ENCODE measurements at regions not wholly inside any gene's neighbourhood (a gene's known extent, or its start where the extent isn't known, plus 50 kb on each side); places are given as distances from the start of the nearest gene placed in this dataset.
A peak's percentile ranks its signal among the peaks of the same experiment; 100 is the strongest.
"Not testable (repeated sequence)": the region's sequence is repeated elsewhere in the genome, so short reads cannot be mapped to it uniquely, and the experiment has no call there.

GRCh38 chrX:9349572-9350494, 115.0 kb upstream of the TBL1X start:
- DNase-seq: no peak

GRCh38 chrX:9351126-9351525, 113.7 kb upstream of the TBL1X start:
- no peak for DNase-seq

GRCh38 chrX:9352243-9352642, 112.6 kb upstream of the TBL1X start:
- DNase-seq: no peak

GRCh38 chrX:9352694-9353411, 112.0 kb upstream of the TBL1X start:
- no peak for DNase-seq

- no peak for DNase-seq
These were observed 109.9 kb upstream of the TBL1X start for GRCh38 chrX:9354918-9355317.

- DNase-seq: no peak
These were observed 109.1 kb upstream of the TBL1X start for GRCh38 chrX:9355739-9356138.

GRCh38 chrX:9356846-9357245, 108.0 kb upstream of the TBL1X start:
- DNase-seq: no peak

- peak; percentile 4 for DNase-seq
These were observed 107.2 kb upstream of the TBL1X start for GRCh38 chrX:9357518-9358114.

- DNase-seq: no peak
These were observed 102.4 kb upstream of the TBL1X start for GRCh38 chrX:9362363-9362928.

- no peak for DNase-seq
These were observed 97.4 kb upstream of the TBL1X start for GRCh38 chrX:9367421-9367820.

GRCh38 chrX:9368262-9368661, 96.6 kb upstream of the TBL1X start:
- DNase-seq: no peak

GRCh38 chrX:9369802-9370291, 95.0 kb upstream of the TBL1X start:
- no peak for DNase-seq

- no peak for DNase-seq
These were observed 94.0 kb upstream of the TBL1X start for GRCh38 chrX:9370893-9371292.

- no peak for DNase-seq
These were observed 92.0 kb upstream of the TBL1X start for GRCh38 chrX:9372866-9373265.

GRCh38 chrX:9373789-9374188, 91.1 kb upstream of the TBL1X start:
- no peak for DNase-seq

GRCh38 chrX:9374555-9374954, 90.3 kb upstream of the TBL1X start:
- no peak for DNase-seq

GRCh38 chrX:9376111-9376510, 88.7 kb upstream of the TBL1X start:
- DNase-seq: no peak

GRCh38 chrX:9377216-9377615, 87.6 kb upstream of the TBL1X start:
- DNase-seq: not testable (repeated sequence)

- DNase-seq: no peak
These were observed 85.7 kb upstream of the TBL1X start for GRCh38 chrX:9378980-9379696.

- DNase-seq: peak; percentile 55
These were observed 84.9 kb upstream of the TBL1X start for GRCh38 chrX:9379697-9380551.

GRCh38 chrX:9383655-9384054, 81.2 kb upstream of the TBL1X start:
- no peak for DNase-seq

GRCh38 chrX:9388450-9388849, 76.4 kb upstream of the TBL1X start:
- no peak for DNase-seq

Measured in NCI-H748 treated with DMSO at 0.1 percent for 48 hours (cell line).